ENCODE measurements at regions not wholly inside any gene's neighbourhood (a gene's known extent, or its start where the extent isn't known, plus 50 kb on each side); places are given as distances from the start of the nearest gene placed in this dataset.

DNA sequence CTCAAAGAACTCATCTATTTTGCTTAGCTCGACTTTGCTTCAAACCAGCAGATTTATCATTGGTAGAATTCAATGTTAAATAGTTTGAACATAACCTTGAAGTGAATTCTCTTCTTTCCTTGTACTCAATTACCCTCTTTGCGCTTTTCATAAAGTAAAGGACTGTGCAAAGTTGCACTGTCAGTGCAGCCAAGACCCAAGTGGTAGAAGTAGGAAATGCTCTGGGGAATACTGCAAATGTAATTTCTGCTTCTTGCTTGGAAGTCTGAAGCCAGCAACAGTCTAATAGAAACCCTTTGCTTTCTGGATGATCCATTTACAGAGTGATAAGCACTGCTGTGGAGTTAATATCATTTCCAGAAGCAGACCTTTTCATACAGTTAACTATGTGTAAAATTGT, 936.7 kb upstream of the TMPRSS15 start:
- TF ChIP-seq, protein P1, sequence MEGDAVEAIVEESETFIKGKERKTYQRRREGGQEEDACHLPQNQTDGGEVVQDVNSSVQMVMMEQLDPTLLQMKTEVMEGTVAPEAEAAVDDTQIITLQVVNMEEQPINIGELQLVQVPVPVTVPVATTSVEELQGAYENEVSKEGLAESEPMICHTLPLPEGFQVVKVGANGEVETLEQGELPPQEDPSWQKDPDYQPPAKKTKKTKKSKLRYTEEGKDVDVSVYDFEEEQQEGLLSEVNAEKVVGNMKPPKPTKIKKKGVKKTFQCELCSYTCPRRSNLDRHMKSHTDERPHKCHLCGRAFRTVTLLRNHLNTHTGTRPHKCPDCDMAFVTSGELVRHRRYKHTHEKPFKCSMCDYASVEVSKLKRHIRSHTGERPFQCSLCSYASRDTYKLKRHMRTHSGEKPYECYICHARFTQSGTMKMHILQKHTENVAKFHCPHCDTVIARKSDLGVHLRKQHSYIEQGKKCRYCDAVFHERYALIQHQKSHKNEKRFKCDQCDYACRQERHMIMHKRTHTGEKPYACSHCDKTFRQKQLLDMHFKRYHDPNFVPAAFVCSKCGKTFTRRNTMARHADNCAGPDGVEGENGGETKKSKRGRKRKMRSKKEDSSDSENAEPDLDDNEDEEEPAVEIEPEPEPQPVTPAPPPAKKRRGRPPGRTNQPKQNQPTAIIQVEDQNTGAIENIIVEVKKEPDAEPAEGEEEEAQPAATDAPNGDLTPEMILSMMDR (conservative IDR thresholded peaks at IDR 0.05 in 1 of 2, IDR thresholded peaks at IDR 0.05 in 1 of 2; ENCODE audit: extremely low read depth in 1 of 2, insufficient read depth in 1 of 2, low read depth in 1 of 2, low read length in 2 of 2): no peak
- TF ChIP-seq EZH2 (IDR thresholded peaks at IDR 0.05; ENCODE audit: borderline replicate concordance, low read length): no peak

Data from mammary epithelial cell (primary cell).